ENCODE measurements at regions not wholly inside any gene's neighbourhood (a gene's known extent, or its start where the extent isn't known, plus 50 kb on each side); places are given as distances from the start of the nearest gene placed in this dataset.

GRCh38 chr15:24752354-24752753, 76.8 kb downstream of the NPAP1 start:
- H3K27me3 ChIP-seq (ENCODE audit: insufficient read depth, low read depth, severe bottlenecking): peaks cover 23% of the 10 kb centered on the region
- H3K9me3 ChIP-seq (ENCODE audit: severe bottlenecking): no peaks in the 10 kb centered on the region
- H3K36me3 ChIP-seq: no peaks in the 10 kb centered on the region
- H3K4me3 ChIP-seq (ENCODE audit: low read depth, low read length): no peak overlapping the region
- no peak for TF ChIP-seq CTCF (IDR thresholded peaks at IDR 0.05; ENCODE audit: low read depth, low read length)
- no peak for DNase-seq
- no peak overlapping the region for H3K27ac ChIP-seq

- no peaks in the 10 kb centered on the region for H3K9me3 ChIP-seq (ENCODE audit: severe bottlenecking)
- H3K4me3 ChIP-seq (ENCODE audit: low read depth, low read length): no peak overlapping the region
- no peak for TF ChIP-seq CTCF (IDR thresholded peaks at IDR 0.05; ENCODE audit: low read depth, low read length)
- peaks cover 30% of the 10 kb centered on the region for H3K27me3 ChIP-seq (ENCODE audit: insufficient read depth, low read depth, severe bottlenecking)
- H3K36me3 ChIP-seq: no peaks in the 10 kb centered on the region
- DNase-seq: no peak
- no peak overlapping the region for H3K27ac ChIP-seq
Observed at GRCh38 chr15:24756101-24756500, 80.5 kb downstream of the NPAP1 start.

- Histone ChIP-seq H3K27ac (no peak overlapping the region), H3K9me3 (ENCODE audit: severe bottlenecking) (no peaks in the 10 kb centered on the region), H3K27me3 (ENCODE audit: insufficient read depth, low read depth, severe bottlenecking) (peaks cover 28% of the 10 kb centered on the region), H3K4me3 (ENCODE audit: low read depth, low read length) (no peak overlapping the region), H3K36me3 (no peaks in the 10 kb centered on the region)
- no peak for DNase-seq
- TF ChIP-seq CTCF (IDR thresholded peaks at IDR 0.05; ENCODE audit: low read depth, low read length): no peak
Observed at GRCh38 chr15:24760066-24760465, 84.5 kb downstream of the NPAP1 start.

GRCh38 chr15:24761704-24762302, 86.2 kb downstream of the NPAP1 start:
- Histone ChIP-seq H3K36me3 (no peaks in the 10 kb centered on the region), H3K4me3 (ENCODE audit: low read depth, low read length) (no peak overlapping the region), H3K27me3 (ENCODE audit: insufficient read depth, low read depth, severe bottlenecking) (peaks cover 21% of the 10 kb centered on the region), H3K27ac (no peak overlapping the region), H3K9me3 (ENCODE audit: severe bottlenecking) (no peaks in the 10 kb centered on the region)
- no peak for DNase-seq
- peak; percentile 26 for TF ChIP-seq CTCF (IDR thresholded peaks at IDR 0.05; ENCODE audit: low read depth, low read length)

GRCh38 chr15:24763891-24764290, 88.3 kb downstream of the NPAP1 start:
- Histone ChIP-seq H3K27me3 (ENCODE audit: insufficient read depth, low read depth, severe bottlenecking) (peaks cover 12% of the 10 kb centered on the region), H3K4me3 (ENCODE audit: low read depth, low read length) (no peak overlapping the region), H3K9me3 (ENCODE audit: severe bottlenecking) (no peaks in the 10 kb centered on the region), H3K36me3 (no peaks in the 10 kb centered on the region), H3K27ac (no peak overlapping the region)
- no peak for DNase-seq
- no peak for TF ChIP-seq CTCF (IDR thresholded peaks at IDR 0.05; ENCODE audit: low read depth, low read length)

Data from WERI-Rb-1 (cell line).